Activated CD4-positive, alpha-beta T cell treated with anti-CD3 and anti-CD28 coated beads, Interleukin-2, amount 10 ng/mL, durations not matched to agents 7 days and 5 days (primary cell): ENCODE measurements at regions not wholly inside any gene's neighbourhood (a gene's known extent, or its start where the extent isn't known, plus 50 kb on each side); places are given as distances from the start of the nearest gene placed in this dataset.

Experiments
- CTCF ChIA-PET: fragments of 350-600 bp; sonication (Branson Sonifier 250); formaldehyde crosslinking; loops from one replicate; lab custom pipeline; 2021; ENCODE audit warnings: antibody characterized with exemption; lab: Charles Lee
- POLR2A ChIA-PET: fragments of 350-600 bp; sonication (Branson Sonifier 250); formaldehyde crosslinking; loops from one replicate; lab custom pipeline; 2021; ENCODE audit warnings: antibody characterized with exemption; lab: Charles Lee
- DNase-seq: peaks from one replicate; pipeline ENCODE4 v3.0.0-alpha.2; 2020
- H3K27ac Mint-ChIP-seq: one replicate; pipeline ENCODE4 v1.8.0; 2021; ENCODE audit warnings: mild to moderate bottlenecking, moderate library complexity, mixed read lengths
- H3K27me3 Mint-ChIP-seq: one replicate; pipeline ENCODE4 v1.8.0; 2021; ENCODE audit warnings: mixed read lengths
- H3K36me3 Mint-ChIP-seq: one replicate; pipeline ENCODE4 v1.8.0; 2021; ENCODE audit warnings: low read depth, mixed read lengths
- H3K4me1 Mint-ChIP-seq: one replicate; pipeline ENCODE4 v1.8.0; 2021; ENCODE audit warnings: mixed read lengths
- H3K4me3 Mint-ChIP-seq: one replicate; pipeline ENCODE4 v1.8.0; 2021; ENCODE audit warnings: mild to moderate bottlenecking, moderate library complexity, mixed read lengths
- H3K9me3 Mint-ChIP-seq: one replicate; pipeline ENCODE4 v1.8.0; 2021; ENCODE audit warnings: mixed read lengths

DNA sequence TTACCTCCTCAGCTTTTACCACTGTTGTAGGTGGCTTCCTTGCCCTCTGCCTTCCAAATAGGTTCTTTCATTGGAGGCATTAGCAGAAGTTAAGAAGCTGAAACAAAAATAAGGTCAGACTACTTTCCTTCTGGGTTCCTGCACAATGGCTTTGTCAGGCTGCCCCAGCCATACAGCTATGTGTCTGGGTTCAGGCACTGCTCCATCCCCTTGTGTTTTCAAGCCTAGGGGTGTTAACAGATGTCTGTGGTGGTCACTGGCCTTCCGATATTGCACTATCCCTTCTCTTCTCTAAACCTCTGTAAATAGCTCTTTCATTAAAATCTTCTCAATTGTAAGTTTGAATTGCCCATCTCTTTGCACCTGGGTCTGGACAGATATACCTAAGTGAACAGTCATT, 728.9 kb downstream of the SLC16A7 start:
- no peaks in the 10 kb centered on the region for H3K4me1 Mint-ChIP-seq
- H3K36me3 Mint-ChIP-seq, result no peaks in the 10 kb centered on the region
- ChIA-PET CTCF (no interaction called here), POLR2A (no interaction called here)
- H3K9me3 Mint-ChIP-seq, result no peaks in the 10 kb centered on the region
- H3K27ac Mint-ChIP-seq, result no peak overlapping the region
- H3K4me3 Mint-ChIP-seq, result no peak overlapping the region
- H3K27me3 Mint-ChIP-seq, result no peaks in the 10 kb centered on the region
- DNase-seq, result no peak

DNA sequence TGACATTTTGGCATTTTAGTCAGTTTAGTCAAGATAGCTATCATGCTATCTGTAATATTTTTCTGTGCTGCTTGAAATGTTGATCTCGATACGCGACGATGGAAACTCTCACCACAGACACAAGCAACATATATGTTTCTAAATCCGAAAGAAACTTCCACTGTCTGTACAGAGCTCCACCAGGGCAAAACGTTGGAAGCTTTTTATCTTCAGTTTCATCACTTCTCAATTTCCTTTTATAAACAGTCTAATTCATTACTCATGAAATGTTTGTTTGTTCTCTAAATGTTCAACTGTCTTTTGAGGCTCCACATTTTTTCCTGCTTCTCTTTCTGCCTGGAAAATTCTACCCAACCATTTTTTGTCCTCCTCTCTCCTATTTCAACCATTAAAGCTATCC, 737.6 kb downstream of the SLC16A7 start:
- DNase-seq, result no peak
- H3K36me3 Mint-ChIP-seq, result no peaks in the 10 kb centered on the region
- ChIA-PET POLR2A (no interaction called here), CTCF (no interaction called here)
- H3K4me3 Mint-ChIP-seq, result no peak overlapping the region
- no peaks in the 10 kb centered on the region for H3K4me1 Mint-ChIP-seq
- no peaks in the 10 kb centered on the region for H3K27me3 Mint-ChIP-seq
- H3K27ac Mint-ChIP-seq, result no peak overlapping the region
- no peaks in the 10 kb centered on the region for H3K9me3 Mint-ChIP-seq

DNA sequence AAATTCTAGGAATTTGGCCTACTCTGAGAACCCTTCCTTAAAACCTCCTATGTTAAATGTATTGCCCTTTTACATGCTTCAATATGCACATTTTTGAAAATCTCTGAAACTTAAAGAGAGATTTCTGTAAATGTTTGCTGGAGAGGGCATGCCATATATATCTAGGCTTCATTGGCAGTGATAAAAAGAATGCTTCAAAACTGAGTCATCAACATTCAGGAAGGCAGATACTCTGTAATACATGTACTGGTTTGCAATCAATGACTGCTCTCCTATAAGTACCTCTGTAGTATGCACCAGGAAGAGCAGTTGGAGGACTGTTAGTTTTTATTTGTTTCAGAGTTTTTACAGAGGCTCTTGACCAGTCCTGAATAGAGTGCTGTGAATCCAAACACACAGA, 739.9 kb downstream of the SLC16A7 start:
- Mint-ChIP-seq H3K27ac (no peak overlapping the region), H3K9me3 (no peaks in the 10 kb centered on the region), H3K4me3 (no peak overlapping the region), H3K36me3 (no peaks in the 10 kb centered on the region), H3K27me3 (no peaks in the 10 kb centered on the region), H3K4me1 (no peaks in the 10 kb centered on the region)
- CTCF ChIA-PET, result no interaction called here
- POLR2A ChIA-PET, result no interaction called here
- no peak for DNase-seq

DNA sequence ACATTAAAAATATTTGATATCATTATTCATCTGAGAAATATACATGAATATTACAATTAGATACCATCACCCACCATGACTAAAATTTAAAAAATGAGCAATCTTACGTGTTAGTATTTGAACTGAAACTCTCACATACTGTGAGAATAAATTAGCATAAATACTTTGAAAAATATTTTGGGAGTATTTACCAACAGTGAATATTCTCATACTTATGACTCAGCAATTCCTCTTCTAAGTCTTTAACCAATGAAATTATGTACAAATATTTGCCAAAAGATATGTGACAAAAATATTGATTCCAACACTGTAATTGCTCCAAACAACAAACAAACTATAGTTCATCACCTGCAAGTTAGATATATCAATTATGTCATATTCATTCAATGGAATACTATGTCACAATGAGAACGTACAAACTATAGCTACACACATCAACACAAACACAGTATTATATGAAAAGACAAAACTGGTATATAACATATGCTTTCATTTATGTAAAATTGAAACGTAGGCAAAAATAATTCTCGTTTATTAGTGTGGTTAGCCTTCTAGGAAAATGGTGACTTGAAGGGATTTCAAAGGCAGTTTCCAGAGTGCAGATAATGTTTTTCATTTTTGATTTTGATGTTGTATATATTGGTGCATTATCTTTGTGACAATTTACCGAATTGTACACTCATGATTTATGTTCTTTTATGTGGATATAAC, 742.2 kb downstream of the SLC16A7 start:
- Mint-ChIP-seq H3K27ac (no peak overlapping the region), H3K4me3 (no peak overlapping the region), H3K4me1 (no peaks in the 10 kb centered on the region), H3K9me3 (no peaks in the 10 kb centered on the region), H3K27me3 (no peaks in the 10 kb centered on the region), H3K36me3 (no peaks in the 10 kb centered on the region)
- POLR2A ChIA-PET, result no interaction called here
- DNase-seq, result no peak
- CTCF ChIA-PET, result no interaction called here

DNA sequence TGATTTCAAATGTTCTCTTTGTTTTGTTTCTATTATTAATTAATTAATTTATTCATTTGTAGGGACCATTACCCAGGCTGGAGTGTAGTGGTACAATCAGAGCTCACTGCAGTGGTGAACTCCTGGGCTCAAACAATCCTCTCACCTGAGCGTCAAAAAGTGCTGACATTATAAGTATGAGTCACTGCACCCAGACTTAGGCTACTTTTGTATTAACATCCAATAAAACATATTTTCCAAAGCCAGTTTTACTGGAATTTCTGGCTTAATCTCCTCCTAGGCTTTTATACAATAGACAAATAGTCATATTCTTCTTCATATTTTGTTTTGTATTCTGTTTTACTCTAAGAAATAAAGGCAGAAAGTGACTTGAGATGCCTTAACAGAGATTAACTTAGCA, 749.6 kb downstream of the SLC16A7 start:
- ChIA-PET POLR2A (no interaction called here), CTCF (no interaction called here)
- Mint-ChIP-seq H3K27me3 (no peaks in the 10 kb centered on the region), H3K4me3 (no peak overlapping the region), H3K9me3 (peaks cover 2% of the 10 kb centered on the region), H3K4me1 (no peaks in the 10 kb centered on the region), H3K36me3 (no peaks in the 10 kb centered on the region), H3K27ac (no peak overlapping the region)
- DNase-seq, result no peak

DNA sequence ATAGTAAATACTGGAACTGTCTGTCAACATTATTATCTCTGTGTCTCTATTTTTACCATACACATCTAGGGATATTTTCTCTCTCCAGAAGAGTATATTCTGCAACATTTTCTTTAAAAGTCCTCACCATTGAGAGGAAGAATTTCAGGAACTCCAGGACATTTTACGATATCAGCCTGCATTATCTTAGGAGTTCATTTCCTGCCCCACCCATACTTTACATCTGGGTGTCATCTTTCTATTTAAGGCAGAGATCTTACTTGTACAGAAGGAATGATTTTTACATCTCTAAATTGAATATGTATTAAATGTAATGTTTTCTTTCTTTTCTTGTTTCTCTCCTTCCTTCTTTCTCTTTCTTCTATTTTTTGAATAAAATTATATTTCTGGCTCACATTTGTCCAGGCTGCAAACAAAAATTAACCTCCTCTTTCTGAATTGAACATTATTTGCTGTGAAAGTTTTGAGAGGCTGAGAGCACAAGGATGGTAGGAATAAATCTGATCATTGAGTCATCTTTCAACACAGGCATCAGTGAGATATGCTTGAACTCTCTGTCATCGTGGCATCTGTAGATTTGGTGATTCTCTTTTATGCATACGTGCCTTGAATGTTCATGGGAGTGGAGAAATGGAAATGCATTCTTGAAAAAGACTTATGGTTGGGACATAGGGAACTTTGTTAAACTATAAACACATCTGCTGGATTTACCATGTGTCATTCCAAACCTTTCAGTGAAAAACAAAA, 753.6 kb downstream of the SLC16A7 start:
- no peaks in the 10 kb centered on the region for H3K4me1 Mint-ChIP-seq
- no peaks in the 10 kb centered on the region for H3K27me3 Mint-ChIP-seq
- no peaks in the 10 kb centered on the region for H3K36me3 Mint-ChIP-seq
- no peak overlapping the region for H3K4me3 Mint-ChIP-seq
- no peak overlapping the region for H3K27ac Mint-ChIP-seq
- peaks cover 2% of the 10 kb centered on the region for H3K9me3 Mint-ChIP-seq
- POLR2A ChIA-PET, result no interaction called here
- no peak for DNase-seq
- CTCF ChIA-PET, result no interaction called here

DNA sequence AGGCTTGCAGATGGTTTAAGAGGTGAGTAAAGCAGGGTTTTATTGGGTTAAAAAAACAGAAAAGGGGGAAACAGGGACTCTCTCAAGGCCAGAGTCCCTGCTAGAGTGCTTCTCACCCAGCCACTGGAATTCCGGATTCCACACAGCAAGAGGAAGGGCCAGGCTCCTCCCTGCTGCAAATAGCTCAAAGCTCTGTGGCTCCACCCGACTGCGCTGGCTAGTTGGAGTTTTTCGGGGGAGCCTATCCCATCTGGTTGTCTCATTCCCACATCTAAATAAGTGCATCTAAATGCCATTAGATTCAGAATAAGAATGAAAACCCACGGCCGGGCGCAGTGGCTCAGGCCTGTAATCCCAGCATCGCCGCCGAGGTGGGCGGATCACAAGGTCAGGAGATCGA, 791.5 kb downstream of the SLC16A7 start:
- Mint-ChIP-seq H3K4me3 (no peak overlapping the region), H3K27ac (no peak overlapping the region), H3K9me3 (no peaks in the 10 kb centered on the region), H3K4me1 (no peaks in the 10 kb centered on the region), H3K36me3 (no peaks in the 10 kb centered on the region), H3K27me3 (no peaks in the 10 kb centered on the region)
- DNase-seq, result no peak
- CTCF ChIA-PET, result no interaction called here
- POLR2A ChIA-PET, result no interaction called here

DNA sequence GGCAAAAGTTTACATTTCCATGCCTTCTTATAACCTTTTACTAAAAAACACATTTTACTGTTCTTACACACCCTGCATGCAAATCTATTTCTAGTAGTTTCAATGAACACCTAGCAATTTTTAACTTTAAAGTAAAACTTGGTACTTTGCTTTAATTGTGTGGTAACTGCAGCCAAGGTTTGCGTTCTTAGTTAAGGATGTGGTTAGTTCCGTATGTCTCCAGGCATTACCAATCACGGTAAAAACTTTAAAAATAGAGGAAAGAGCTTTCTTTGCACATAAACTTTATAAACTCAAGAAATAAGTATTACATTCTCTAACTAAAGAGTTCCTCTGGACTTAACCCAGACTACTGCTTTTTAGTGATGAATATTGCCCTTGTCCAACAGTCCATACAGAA, 795.2 kb downstream of the SLC16A7 start:
- Mint-ChIP-seq H3K27ac (no peak overlapping the region), H3K27me3 (no peaks in the 10 kb centered on the region), H3K9me3 (no peaks in the 10 kb centered on the region), H3K4me1 (no peaks in the 10 kb centered on the region), H3K36me3 (no peaks in the 10 kb centered on the region), H3K4me3 (no peak overlapping the region)
- ChIA-PET POLR2A (no interaction called here), CTCF (no interaction called here)
- DNase-seq, result no peak

DNA sequence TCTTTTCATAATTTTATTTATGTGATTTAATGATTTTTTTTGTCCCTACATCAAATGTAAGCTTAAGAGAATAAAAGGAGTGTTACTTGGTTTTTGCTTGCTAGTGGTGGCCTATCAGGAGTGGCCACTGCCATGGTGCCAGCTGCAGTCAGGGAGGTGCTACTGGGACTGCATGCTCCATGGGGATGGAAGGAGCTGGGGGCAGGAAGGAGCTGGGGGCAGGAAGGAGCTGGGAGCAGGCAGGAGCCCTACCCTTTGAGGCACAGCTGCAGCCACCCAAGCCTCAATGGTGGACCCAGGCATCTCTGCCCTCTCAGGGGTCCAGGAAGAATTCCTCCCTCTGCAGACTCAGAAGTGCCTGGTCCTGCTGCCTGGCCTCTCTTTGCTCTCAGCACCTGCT, 796.0 kb downstream of the SLC16A7 start:
- DNase-seq, result no peak
- Mint-ChIP-seq H3K4me3 (no peak overlapping the region), H3K36me3 (no peaks in the 10 kb centered on the region), H3K27me3 (no peaks in the 10 kb centered on the region), H3K4me1 (no peaks in the 10 kb centered on the region), H3K27ac (no peak overlapping the region), H3K9me3 (no peaks in the 10 kb centered on the region)
- CTCF ChIA-PET, result no interaction called here
- POLR2A ChIA-PET, result no interaction called here

DNA sequence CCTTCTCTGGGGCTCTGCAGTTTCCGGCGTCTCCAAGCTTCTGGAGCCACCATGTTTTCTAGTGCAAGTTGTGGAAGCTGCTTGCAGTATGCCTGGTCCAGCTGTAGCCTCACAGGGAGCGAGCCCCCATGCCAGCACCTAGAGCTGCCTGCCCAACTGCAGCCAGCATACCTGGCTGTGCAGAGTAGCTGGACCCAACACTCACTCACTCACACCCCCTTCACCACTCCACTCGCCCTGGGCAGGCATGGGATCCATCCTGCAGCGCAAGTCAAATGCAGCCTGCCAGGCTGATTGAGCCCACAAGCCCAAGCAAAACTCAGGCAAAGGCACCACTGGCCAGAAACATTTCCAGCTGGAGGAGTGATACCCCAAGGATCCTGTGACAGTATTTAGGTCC, 797.3 kb downstream of the SLC16A7 start:
- Mint-ChIP-seq H3K36me3 (no peaks in the 10 kb centered on the region), H3K4me3 (no peak overlapping the region), H3K4me1 (no peaks in the 10 kb centered on the region), H3K9me3 (no peaks in the 10 kb centered on the region), H3K27me3 (no peaks in the 10 kb centered on the region), H3K27ac (no peak overlapping the region)
- CTCF ChIA-PET, result no interaction called here
- no peak for DNase-seq
- POLR2A ChIA-PET, result no interaction called here

DNA sequence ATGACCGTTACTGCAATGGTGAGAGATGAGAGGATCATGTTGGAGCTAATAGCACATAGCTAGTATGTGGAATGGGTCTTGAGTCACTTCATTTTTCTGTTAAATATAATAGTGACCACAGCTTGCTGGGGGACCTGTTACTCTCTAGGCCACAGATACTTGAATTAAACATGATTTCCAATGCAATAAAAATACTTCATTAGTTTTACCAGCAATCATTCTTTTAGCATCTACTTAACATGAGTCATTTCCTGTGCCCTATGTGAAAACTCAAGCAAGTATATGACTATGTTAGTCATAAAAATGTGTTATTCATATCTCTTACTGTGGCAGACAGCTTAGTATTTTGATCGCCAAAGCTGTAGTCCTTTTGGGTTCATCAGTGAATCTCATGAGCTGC, 798.8 kb downstream of the SLC16A7 start:
- Mint-ChIP-seq H3K4me1 (no peaks in the 10 kb centered on the region), H3K9me3 (no peaks in the 10 kb centered on the region), H3K4me3 (no peak overlapping the region), H3K27me3 (no peaks in the 10 kb centered on the region), H3K27ac (no peak overlapping the region), H3K36me3 (no peaks in the 10 kb centered on the region)
- no peak for DNase-seq
- POLR2A ChIA-PET, result no interaction called here
- CTCF ChIA-PET, result no interaction called here

DNA sequence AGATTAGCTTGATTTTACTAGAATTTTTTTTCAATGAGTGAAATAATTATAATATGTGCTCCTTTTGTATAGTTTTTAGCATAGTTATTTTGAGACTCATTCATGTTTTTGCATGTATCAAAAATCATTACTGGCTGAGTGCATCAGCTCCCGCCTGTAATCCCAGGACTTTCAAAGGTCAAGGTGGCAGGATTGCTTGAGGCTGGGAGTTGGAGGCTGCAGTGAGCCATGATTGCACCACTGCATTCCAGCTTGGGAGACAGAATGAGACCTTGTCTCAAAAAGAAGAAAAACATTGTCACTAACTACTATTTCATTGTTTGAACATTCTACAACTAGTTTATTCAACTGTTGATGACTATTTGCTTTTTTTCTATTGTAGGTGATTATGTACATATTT, 802.7 kb downstream of the SLC16A7 start:
- POLR2A ChIA-PET, result no interaction called here
- no peaks in the 10 kb centered on the region for H3K27me3 Mint-ChIP-seq

DNA sequence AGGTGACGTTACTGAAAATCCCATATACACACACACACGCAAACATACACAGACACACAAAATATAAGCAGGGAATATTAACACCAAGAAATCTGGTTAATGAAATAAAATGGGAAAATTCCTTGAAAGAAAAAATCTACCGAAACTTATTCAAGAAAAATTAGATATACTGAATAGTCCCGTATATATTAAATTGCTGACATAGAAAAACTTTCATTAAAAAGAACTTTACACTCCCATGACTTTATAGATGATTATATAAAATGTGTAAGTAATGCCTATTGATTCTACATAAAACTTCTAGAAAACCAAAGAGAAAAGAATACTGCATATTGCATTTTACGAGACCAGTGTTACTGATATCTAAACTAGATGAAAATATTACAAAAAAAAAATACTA, 803.2 kb downstream of the SLC16A7 start:
- no peak overlapping the region for H3K4me3 Mint-ChIP-seq
- DNase-seq, result no peak
- no peaks in the 10 kb centered on the region for H3K9me3 Mint-ChIP-seq
- POLR2A ChIA-PET, result no interaction called here
- no peaks in the 10 kb centered on the region for H3K36me3 Mint-ChIP-seq
- no peak overlapping the region for H3K27ac Mint-ChIP-seq
- no peaks in the 10 kb centered on the region for H3K4me1 Mint-ChIP-seq
- CTCF ChIA-PET, result no interaction called here
- no peaks in the 10 kb centered on the region for H3K27me3 Mint-ChIP-seq

More for the DNA sequence above, 802.7 kb downstream of the SLC16A7 start:
- H3K9me3 Mint-ChIP-seq, result no peaks in the 10 kb centered on the region
- no peak for DNase-seq
- CTCF ChIA-PET, result no interaction called here
- no peaks in the 10 kb centered on the region for H3K36me3 Mint-ChIP-seq
- H3K4me1 Mint-ChIP-seq, result no peaks in the 10 kb centered on the region
- no peak overlapping the region for H3K27ac Mint-ChIP-seq
- H3K4me3 Mint-ChIP-seq, result no peak overlapping the region

DNA sequence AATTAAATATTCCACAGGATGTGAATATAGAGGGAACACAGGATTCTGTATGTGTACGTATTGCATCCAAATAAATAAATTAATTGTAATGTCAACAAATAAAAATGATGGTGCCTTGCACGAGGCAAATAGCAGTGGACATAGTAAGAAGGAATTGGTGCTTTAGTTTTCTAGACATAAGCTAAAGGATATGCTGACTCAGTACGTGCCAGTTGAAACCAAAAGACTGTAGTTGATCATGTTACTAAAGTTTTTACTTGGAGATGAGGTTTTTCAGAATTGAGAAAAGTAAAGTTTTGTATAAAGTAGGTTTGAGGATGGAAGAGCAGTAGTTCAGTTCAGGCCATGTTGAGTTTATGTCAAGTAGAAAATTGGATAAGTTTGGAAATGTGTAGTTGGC, 807.2 kb downstream of the SLC16A7 start:
- H3K9me3 Mint-ChIP-seq, result no peaks in the 10 kb centered on the region
- no peaks in the 10 kb centered on the region for H3K4me1 Mint-ChIP-seq
- H3K27me3 Mint-ChIP-seq, result no peaks in the 10 kb centered on the region
- ChIA-PET CTCF (no interaction called here), POLR2A (no interaction called here)
- no peaks in the 10 kb centered on the region for H3K36me3 Mint-ChIP-seq
- no peak overlapping the region for H3K4me3 Mint-ChIP-seq
- no peak for DNase-seq
- no peak overlapping the region for H3K27ac Mint-ChIP-seq
